GM18951 (cell line): ENCODE measurements at regions not wholly inside any gene's neighbourhood (a gene's known extent, or its start where the extent isn't known, plus 50 kb on each side); places are given as distances from the start of the nearest gene placed in this dataset.

Experiments
- POLR2A ChIP-seq: IDR thresholded peaks from 4 replicates; pipeline ENCODE4 v1.6.1; 2011; ENCODE audit warnings: mild to moderate bottlenecking; ENCODE audit not compliant: insufficient read length, insufficient read depth; ENCODE audit errors: extremely low read depth
- in situ Hi-C: fragments of 300-500 bp; cut with MboI; formaldehyde crosslinking; loops from one replicate; pipeline ENCODE4 v1.12.0; 2022; ENCODE audit warnings: low sequenced_read_pairs, mixed read lengths, inconsistent platforms; ENCODE audit not compliant: unreplicated experiment

DNA sequence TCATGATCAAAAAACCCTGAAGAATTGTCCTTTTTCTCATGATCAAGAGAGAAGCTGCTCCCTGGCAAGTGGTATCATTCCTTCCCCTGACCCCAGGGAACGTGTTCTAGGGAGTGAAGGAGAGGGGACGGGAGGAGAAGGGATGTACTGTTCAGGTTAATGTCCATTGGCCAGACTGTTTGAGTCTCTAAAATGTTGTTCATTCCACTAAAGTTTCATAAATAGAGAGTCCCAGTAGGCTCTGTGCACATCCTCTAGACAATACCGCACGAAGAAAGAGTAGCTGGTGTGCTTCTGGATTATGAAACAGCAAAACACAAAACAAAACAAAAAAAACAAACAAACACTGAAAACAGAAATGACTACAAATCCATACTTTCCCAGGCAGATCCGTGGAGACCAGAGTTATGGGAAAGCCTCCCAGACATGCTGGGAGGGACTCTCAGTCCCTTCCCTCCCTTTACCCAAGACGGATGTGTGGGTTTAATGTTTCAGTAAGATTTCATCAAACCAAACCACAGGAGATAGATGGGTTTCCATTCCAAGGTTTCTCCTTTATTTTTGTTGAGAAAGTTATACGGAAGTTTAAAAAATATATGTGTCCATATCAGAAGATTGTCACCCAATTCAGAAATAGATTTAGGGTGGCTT, 66.5 kb upstream of the TNS3 start:
- no peak for TF ChIP-seq POLR2A
- in situ Hi-C loops: no loop called here

GRCh38 chr7:47647918-47648250, 66.0 kb upstream of the TNS3 start:
- in situ Hi-C loops: no loop called here
- no peak for TF ChIP-seq POLR2A

- no peak for TF ChIP-seq POLR2A
- in situ Hi-C loops: no loop called here
These were observed 65.4 kb upstream of the TNS3 start for GRCh38 chr7:47647181-47647917.

DNA sequence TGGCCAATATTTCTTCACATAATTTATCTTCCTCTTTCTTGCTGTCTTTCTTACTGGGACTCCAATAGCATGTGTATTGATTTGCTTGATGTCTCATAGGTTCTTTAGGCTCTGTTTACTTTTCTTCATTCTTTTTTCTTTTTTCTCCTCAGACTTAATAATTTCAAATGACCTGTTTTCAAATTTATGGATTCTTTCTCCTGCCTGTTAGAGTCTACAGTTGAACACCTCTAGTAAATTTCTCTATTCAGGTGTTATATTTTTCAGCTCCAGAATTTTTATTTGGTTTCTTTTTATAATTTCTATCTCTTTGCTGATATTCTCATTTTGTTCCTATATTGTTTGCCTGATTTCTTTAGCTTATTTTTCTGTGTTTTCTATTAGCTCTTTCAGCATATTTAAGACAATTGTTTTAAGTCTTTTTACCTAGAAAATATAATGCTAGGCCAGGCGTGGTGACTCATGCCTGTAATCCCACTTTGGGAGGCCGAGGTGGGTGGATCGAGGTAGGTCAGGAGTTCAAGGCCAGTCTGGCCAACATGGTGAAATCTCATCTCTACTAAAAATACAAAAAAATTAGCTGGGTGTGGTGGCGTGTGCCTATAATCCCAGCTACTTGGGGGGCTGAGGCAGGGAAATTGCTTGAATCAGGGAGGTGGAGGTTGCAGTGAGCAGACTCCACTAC, 61.9 kb upstream of the TNS3 start:
- in situ Hi-C loops: no loop called here
- no peak for TF ChIP-seq POLR2A

DNA sequence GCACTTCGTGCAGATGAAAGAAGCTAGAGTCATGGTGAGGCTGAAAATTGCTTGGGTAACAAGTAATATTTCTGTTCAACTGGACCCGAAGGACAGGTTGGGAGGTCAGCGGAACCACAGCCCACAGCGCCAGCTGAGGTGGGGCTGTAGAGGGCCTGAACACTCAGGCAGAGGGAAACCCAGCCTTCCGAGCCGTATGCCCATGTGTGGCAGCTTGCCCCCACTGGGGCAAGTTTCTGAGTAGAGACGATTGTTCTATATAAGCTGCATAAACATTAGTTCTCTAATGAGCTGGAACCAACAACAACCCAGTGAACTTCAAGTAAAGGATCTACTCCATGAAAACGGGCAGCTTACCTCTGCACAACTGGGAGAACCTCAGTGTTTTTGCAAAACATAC, 58.4 kb upstream of the TNS3 start:
- in situ Hi-C loops: no loop called here
- TF ChIP-seq POLR2A: no peak

DNA sequence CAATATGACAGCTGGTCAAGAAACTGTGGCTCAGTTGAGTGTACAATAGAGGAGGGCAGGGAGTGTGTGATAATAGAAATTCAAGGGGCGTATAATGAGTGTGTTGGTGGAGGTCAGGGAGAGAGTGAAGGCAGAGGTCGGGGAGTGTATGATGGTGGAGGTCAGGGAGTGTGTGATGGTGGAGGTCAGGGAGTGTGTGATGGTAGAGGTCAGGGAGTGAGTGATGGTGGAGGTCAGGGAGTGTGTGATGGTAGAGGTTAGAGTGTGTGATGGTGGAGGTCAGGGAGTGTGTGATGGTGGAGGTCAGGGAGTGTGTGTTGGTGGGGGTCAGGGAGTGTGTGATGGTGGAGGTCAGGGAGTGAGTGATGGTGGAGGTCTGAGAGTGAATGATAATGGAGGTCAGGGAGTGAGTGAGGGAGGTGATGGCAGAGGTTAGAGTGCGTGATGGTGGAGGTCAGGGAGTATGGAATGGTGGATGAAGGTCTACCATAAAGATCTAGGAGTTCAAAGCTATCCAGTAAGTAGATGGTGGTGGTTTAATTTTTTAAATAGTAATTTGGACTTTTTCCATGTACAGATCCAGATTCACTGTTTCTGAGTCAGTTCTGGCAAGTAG, 57.7 kb upstream of the TNS3 start:
- in situ Hi-C loops: no loop called here
- no peak for TF ChIP-seq POLR2A

DNA sequence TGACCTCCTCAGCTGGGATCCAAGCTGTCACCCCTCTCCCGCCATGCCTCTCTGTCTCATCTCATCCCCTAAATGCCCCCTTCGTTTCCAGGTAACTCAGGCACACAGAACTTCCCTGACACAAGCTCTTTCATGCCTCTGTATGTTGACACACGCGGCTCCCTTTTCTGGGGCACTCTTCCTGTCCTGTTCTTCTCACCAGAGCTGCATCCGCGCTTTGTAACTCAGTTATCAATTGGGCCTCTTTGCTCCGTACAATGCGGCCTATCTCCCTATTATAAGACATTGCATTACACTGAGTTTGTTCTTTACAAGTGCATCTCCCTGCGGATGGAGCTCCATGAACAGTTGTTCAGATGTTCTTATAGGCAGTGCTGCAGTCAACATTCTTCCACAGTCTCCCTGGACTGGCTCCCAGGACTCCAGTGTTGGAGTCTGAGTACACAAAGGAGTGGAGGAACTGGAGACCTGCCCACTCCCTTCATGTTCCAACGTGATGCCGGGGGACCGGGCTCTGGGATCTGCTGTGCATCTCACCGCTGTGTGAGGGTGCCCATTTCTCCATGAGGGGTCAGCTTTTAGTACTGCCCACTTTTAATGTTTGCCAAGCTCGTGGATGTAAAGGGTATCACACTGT, 56.9 kb upstream of the TNS3 start:
- in situ Hi-C loops: no loop called here
- TF ChIP-seq POLR2A: no peak

DNA sequence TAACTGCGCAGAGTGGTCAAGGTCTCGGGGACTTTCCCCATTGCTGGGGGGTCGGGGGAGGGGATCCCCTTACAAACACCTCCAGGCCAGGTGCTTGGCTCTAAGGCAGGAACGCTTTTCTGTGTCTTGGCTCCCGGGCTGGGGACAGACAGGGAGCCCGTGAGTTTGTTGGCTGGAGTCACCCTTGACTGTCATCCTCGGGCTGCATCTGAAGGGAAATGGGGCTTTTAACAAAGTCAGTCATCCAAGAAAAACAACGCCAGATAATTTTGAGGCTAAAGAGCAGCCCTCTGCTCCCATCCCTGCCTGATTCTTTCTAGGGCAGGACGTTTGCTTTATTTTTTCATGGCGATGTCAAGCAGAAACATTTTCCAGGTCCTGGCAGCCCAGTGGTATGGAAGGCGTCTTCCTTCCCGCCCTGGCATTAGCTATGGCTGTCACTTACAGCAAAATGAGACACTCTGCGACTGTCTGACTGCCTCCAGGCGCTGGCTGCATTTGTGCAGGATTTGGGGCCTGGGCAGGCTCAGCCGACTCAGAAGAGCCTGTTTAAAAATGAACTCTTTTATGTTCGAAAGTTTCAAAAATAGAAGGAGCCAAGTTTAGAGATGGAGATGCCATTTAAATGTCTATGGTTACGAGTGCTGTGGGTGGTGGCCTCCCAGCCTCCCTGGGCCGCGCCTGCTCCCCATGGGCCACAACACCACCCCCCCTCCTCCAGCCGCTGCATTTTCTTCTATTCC, 54.7 kb upstream of the TNS3 start:
- in situ Hi-C loops: no loop called here

GRCh38 chr7:47636081-47636432, 54.1 kb upstream of the TNS3 start:
- TF ChIP-seq POLR2A: no peak
- in situ Hi-C loops: no loop called here

More for the DNA sequence above, 54.7 kb upstream of the TNS3 start:
- TF ChIP-seq POLR2A: no peak

- no peak for TF ChIP-seq POLR2A
- in situ Hi-C loops: no loop called here
These were observed 53.5 kb upstream of the TNS3 start for GRCh38 chr7:47635091-47636080.

DNA sequence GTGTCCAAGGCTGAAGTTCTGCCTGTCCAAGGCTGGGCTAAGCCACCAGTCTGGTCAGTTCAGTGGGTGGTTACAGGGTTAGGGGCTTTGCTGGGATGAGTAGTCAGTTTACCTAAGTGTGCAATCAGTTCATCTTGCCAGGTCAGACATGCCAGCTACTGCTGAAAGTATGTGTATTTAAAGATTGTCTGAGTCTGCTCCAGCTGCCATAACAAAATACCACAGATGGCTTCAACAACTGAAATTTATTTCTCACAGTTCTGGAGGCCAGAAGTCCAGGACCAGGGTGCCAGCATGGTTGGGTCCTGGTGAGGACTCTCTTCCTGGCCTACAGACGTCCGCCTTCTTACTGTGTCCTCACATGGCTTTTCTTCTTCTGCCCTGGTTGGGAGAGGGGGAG, 52.4 kb upstream of the TNS3 start:
- in situ Hi-C loops: no loop called here
- TF ChIP-seq POLR2A: no peak

GRCh38 chr7:47633134-47633533, 51.2 kb upstream of the TNS3 start:
- in situ Hi-C loops: no loop called here
- TF ChIP-seq POLR2A: no peak
